ENCODE measurements at regions not wholly inside any gene's neighbourhood (a gene's known extent, or its start where the extent isn't known, plus 50 kb on each side); places are given as distances from the start of the nearest gene placed in this dataset.

DNA sequence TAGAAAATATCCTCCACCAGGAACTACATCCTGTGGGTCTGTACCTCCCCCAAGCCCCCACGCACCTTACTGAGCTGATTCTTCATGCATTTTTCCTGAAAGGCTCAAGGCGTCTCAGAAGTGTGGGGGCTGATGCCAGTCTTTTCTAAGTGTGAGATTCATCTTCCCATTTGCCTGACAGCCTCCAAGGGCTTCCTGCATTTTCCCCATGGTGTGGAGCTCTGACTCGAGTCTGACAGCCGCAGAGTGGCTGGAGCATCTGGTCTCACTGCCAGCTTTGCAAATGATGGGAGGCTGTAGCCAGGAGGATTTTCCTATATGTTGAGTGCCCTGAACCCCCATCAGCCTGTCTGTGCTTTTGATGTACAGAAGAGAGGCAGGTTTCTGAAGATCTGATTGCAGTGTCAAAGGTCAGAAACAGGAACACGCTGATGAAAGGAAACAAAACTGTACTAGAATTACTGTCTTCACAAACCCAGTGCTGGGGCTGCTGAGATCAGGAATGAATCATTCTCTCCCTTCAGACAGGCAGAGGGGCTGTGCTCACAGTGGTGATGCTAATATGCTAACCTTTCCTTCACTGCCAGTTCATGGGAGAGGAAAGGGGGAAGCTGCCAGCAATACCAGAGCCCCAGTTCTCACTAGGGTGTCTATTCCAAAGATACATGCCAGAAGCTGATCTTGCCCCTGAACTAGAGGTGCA, 201.5 kb upstream of the C1orf174 start:
- TF ChIP-seq, protein P1, sequence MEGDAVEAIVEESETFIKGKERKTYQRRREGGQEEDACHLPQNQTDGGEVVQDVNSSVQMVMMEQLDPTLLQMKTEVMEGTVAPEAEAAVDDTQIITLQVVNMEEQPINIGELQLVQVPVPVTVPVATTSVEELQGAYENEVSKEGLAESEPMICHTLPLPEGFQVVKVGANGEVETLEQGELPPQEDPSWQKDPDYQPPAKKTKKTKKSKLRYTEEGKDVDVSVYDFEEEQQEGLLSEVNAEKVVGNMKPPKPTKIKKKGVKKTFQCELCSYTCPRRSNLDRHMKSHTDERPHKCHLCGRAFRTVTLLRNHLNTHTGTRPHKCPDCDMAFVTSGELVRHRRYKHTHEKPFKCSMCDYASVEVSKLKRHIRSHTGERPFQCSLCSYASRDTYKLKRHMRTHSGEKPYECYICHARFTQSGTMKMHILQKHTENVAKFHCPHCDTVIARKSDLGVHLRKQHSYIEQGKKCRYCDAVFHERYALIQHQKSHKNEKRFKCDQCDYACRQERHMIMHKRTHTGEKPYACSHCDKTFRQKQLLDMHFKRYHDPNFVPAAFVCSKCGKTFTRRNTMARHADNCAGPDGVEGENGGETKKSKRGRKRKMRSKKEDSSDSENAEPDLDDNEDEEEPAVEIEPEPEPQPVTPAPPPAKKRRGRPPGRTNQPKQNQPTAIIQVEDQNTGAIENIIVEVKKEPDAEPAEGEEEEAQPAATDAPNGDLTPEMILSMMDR (IDR thresholded peaks at IDR 0.05; ENCODE audit: low read depth, low read length): no peak
- TF ChIP-seq EZH2phosphoT487 (IDR thresholded peaks at IDR 0.05; ENCODE audit: low read depth): no peak
